Thyroid gland (tissue), 4 donors: ENCODE measurements at regions not wholly inside any gene's neighbourhood (a gene's known extent, or its start where the extent isn't known, plus 50 kb on each side); places are given as distances from the start of the nearest gene placed in this dataset.

Experiments used
- POLR2A ChIP-seq, 2 donors: fragments of 450-650 bp; IDR thresholded peaks; one replicate each; pipeline ENCODE4 v1.6.1; 2017; ENCODE audit warnings: antibody characterized with exemption in 2 of 2, mild to moderate bottlenecking in 2 of 2, moderate library complexity in 1 of 2
- TF ChIP-seq, protein P1 (sequence below), 6 experiments: fragments of 200-600 bp in 3 of 6; fragments of 450-650 bp in 3 of 6; sonication (generic) in 3 of 6; IDR thresholded peaks; one replicate each; pipeline ENCODE4 v1.5.1; 2016 to 2019; ENCODE audit warnings: antibody characterized with exemption in 6 of 6, mild to moderate bottlenecking in 2 of 6, inconsistent platforms in 1 of 6, moderate library complexity in 1 of 6

DNA sequence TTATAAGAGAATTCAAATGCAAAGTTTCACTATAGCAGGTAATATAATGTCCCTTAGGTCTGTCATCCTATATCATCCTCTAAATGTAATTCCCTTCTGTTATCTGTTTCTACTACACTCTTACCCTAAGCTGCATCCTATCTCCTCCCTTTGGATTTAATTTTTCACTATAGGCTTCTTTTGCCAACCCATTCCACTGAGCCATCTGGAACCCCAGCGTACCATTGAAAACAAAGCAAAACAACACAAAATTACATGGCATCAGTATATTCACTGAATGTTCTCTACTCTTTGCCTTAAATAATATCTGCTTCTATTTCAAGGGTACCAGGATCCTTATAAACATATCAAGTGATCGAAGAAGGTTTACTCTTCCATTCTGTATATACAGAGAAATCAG lies 1530.2 kb upstream of the LRRTM3 start:
- TF ChIP-seq, protein P1, sequence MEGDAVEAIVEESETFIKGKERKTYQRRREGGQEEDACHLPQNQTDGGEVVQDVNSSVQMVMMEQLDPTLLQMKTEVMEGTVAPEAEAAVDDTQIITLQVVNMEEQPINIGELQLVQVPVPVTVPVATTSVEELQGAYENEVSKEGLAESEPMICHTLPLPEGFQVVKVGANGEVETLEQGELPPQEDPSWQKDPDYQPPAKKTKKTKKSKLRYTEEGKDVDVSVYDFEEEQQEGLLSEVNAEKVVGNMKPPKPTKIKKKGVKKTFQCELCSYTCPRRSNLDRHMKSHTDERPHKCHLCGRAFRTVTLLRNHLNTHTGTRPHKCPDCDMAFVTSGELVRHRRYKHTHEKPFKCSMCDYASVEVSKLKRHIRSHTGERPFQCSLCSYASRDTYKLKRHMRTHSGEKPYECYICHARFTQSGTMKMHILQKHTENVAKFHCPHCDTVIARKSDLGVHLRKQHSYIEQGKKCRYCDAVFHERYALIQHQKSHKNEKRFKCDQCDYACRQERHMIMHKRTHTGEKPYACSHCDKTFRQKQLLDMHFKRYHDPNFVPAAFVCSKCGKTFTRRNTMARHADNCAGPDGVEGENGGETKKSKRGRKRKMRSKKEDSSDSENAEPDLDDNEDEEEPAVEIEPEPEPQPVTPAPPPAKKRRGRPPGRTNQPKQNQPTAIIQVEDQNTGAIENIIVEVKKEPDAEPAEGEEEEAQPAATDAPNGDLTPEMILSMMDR (IDR thresholded peaks at IDR 0.05), result no peak
- TF ChIP-seq POLR2A (IDR thresholded peaks at IDR 0.05), result no peak
